ENCODE measurements at regions not wholly inside any gene's neighbourhood (a gene's known extent, or its start where the extent isn't known, plus 50 kb on each side); places are given as distances from the start of the nearest gene placed in this dataset.

DNA sequence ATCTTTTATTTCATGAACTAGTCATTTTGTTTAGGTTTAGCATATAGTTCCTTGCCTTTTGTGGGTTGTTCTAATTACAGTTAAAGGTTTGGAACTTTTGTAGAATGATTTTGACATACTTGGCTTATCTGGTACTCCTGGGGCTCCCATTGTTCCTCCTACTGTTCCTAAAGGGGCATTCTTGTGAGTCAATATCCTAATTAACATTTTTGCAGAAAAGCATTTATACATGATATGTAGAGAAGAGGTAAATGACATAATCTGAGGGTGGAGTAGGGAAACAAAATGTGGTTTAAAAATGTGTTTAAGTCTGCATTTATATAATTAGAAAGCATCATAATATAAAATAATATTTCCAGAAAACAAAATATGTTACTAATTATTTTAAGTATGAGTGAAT, 529.2 kb downstream of the FAT4 start:
- no peak for TF ChIP-seq EZH2phosphoT487 (IDR thresholded peaks at IDR 0.05; ENCODE audit: insufficient read depth, low read depth)
- no peak for TF ChIP-seq EZH2 (IDR thresholded peaks at IDR 0.05; ENCODE audit: insufficient read depth, poor library complexity, severe bottlenecking)

Data from GM23248 (cell line).